MV-4-11 (cell line): ENCODE measurements at regions not wholly inside any gene's neighbourhood (a gene's known extent, or its start where the extent isn't known, plus 50 kb on each side); places are given as distances from the start of the nearest gene placed in this dataset.

Experiments used
- DNase-seq: peaks from one replicate; lab custom pipeline; 2025; lab: John Stamatoyannopoulos, UW

GRCh38 chr15:92224843-92225242, 168.8 kb upstream of the ST8SIA2 start:
- no peak for DNase-seq

DNA sequence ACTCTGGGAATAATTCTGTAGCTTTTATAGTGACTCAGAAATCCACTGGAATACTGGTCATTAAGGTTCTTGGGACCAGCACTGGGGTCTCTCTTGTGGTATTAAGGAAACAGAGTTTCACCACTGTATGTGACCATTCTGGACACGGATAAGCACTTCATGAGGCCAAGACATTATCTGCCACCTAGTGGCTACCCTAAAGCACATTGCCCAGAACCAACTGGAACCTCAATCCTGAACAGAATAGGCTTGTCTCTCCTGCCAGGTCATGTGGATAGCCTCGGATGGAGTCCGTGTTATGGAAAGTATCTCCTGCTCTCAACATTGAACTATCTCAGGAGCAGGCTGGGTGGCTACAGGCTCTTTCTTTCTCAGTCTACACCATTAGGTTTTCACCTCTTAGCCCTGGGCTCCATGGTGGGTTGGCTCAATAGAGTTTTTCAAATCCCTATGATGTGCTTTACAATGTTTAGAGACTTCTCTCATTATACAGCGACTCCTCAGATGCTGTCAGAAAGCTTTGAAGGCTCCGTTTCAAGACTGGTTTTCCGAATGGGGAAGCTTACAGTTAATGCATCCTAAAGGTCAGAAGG, 167.6 kb upstream of the ST8SIA2 start:
- no peak for DNase-seq

DNA sequence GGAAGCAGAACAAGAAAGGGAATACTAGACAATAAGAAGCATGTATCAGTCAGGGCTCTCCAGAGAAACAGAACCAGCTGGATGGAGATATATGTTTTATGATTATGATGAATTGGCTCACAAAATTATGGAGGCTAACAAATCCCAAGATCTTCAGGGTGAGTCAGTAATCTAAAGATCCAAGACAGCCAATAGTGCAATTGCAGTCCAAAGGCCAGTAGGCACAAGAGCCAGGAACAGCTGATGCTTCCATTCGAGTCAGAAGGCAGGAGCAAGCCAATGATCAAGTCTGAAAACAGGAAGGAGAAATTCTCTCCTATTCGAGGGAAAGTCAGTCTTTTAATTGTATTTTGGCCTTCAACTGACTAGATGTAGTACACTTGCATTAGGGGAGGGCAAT, 164.9 kb upstream of the ST8SIA2 start:
- DNase-seq = no peak

DNA sequence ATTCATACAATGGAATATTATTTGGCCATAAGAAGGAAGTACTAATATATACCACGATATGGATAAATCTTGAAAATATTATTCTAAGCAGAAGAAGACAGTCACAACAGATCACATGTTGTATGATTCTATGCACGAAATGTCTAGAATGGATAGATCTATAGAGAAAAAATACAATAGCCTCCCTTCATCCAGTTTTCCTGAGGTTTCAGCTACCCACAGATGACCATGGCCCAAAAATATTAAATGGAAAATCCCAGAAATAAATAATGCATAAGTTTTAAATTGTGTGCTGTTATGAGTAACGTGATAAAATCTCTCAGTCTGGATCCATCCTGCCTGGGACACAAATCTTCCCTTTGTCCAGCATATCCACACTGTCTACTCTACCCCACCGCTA, 162.2 kb upstream of the ST8SIA2 start:
- no peak for DNase-seq

DNA sequence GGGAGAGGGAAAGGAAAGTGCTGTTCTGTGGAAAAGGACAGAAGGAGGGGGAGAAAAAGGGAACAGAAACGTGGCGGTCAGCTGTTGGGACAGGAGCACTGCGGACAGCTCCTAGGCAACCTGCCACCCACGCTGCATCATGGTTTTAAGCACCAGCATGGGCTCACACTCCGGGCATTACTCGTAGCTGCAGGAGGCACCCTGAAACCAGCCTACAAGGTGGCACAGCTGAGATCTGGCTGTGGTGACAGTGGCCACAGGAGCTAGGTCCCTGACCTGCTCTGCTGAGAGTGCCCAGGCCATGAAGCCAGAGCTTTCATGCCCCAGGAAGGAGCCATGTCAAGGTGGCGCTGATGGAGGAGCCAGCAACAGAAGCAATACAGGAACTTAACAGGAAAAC, 161.4 kb upstream of the ST8SIA2 start:
- DNase-seq = peak; percentile 58

DNA sequence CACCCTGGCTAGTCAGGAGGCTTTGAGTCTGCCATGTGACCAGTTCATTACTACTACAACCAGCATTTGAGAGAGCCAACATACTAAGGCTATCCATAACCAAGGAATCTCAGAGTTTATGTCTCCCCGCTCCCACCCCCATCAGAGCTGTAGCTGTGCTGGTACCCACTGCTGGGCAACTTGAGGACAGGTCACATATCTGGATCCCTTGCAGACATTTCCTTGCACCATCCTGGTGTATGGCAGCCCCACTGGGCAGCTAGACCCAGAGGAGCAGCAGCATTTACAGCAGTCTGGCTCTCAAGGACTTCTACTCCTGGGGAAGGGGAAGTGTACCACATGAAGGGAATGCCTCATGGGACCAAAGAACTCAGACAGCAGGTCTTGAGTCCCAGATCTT, 160.8 kb upstream of the ST8SIA2 start:
- no peak for DNase-seq

DNA sequence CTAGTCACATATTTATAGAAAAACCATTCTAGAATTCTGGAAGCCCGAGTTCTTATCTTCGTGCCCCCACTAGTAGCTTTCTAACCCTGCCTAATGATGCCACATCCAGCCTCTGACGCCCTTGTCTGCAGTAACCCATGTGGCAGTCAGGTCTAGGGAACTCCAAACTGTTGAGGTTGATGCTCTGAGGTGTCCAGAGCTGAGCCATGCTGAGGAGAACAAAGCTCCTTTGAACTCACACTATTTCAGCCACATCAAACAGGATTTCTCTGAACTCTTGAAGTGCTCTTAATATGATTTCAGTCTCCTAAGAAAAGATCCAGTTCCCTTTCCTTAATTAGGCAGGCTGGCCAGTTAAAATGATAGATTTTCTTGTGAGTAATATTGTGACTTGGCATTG, 150.5 kb upstream of the ST8SIA2 start:
- DNase-seq = no peak

DNA sequence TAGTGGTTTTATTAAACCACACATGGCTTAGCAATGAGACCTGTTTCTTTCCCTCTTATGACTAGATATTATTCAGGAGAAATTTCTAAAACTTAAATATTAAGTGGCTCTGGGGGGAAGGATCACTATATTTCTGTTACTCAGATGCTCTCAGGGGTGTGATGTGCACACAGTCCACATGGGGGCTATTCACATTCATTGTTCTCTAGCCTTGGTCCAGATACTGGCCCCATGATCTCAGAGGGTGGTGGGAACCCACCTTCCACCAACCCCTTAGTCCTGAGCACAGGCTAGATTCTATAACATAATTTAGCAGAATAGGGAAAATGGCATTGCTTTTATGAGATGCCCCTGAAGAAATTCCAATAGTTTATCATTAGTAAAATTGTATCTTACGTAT, 149.0 kb upstream of the ST8SIA2 start:
- no peak for DNase-seq

GRCh38 chr15:92247649-92248242, 145.9 kb upstream of the ST8SIA2 start:
- no peak for DNase-seq

DNA sequence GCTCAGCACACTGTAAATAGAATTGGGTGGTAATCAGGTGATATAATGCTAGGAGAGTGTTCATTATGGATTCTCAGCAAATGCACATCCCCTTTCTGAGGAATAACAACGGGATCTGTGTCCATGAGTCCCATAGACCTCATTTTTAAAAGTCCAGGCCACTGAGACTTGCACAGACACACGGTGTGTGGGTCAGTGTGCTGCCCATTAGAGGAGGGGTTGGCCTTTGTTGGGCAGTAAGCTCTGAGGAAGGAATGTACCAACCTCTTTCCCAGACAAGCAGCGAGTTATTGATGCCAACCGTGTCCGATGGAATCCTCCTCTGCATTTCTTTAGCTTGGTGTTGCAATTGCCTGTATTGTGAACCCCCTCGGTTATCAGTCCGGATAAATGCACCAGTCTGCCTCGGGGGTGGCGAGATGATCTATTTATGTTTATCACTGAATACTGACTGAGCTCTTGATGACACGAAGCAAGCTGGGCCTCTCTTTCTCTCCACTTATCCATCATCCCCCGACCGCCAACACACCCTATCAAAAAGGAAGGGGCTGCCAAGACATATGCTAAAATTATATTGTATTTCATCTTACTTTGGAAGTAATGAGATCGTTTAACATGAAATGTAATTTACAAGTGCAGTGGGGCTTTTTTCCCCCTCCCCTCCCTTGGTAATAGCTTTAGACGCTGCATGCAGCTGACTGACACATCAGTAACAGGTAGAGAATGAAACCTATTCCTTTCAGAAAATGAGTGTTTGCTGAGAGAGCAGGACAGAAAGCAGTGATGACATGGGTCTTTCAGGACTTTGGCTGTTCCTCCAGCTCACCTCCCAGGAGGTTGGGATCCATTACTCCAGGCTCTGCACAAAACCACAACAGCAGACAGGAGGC, 126.6 kb upstream of the ST8SIA2 start:
- DNase-seq = no peak

- no peak for DNase-seq
Observed at GRCh38 chr15:92268900-92269299, 124.8 kb upstream of the ST8SIA2 start.

- no peak for DNase-seq
Observed at GRCh38 chr15:92271179-92271578, 122.5 kb upstream of the ST8SIA2 start.

DNA sequence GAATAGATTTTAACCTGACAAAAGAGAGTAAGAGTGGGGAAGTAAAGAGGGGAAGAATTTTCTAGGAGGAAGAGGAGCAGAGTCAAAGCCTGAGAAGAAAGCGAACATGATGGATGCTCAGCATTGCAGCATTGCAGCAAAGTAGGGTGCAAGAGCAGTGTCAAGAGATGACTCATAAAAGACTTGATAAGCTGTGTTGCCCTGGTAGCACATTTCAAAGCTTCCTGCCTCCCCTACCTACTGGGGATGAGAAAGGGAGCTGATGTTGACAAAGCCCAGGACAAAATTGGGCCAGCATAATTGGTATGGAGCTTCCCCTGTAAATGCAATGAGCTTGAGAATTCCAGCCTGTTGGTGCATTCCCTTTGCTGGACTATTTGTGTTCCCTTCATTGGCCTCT, 121.6 kb upstream of the ST8SIA2 start:
- no peak for DNase-seq

DNA sequence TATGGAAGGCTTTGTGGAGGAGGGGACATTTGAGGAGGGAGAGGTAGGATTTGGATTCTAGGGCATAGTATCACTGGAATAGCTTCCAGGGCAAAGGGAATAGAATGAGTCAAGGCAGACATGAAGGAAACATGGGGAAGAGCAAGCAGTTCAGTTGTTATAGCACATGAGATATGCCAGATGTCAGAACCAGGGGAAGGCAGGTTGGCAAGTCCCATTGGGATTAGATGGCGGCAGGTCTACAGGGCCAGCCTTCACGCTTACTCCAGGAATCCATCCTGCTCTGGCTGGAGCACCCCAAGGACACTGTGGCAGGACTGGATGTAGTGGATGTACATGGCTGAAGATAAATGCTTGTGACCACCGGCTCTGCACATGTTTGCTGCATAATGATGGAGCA, 120.4 kb upstream of the ST8SIA2 start:
- no peak for DNase-seq

DNA sequence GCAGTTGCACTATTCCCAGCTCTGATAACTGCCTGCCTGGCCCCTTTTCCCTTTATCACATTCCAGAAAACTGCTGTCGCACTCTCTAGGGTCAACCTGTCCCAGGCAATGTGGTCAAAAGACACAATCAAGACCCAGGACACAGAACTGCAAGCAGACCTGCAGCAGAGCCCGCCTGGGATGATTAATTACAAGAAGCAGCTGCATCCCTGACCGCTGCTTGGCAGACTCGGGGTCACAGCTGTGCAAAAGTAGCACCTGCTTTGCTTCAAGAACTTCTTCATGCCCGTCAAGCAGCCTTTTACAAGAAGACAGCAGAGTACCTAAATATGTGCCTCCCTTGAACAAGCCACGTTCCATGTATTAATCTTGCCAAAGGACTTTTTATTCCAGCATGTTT, 120.0 kb upstream of the ST8SIA2 start:
- DNase-seq = no peak

DNA sequence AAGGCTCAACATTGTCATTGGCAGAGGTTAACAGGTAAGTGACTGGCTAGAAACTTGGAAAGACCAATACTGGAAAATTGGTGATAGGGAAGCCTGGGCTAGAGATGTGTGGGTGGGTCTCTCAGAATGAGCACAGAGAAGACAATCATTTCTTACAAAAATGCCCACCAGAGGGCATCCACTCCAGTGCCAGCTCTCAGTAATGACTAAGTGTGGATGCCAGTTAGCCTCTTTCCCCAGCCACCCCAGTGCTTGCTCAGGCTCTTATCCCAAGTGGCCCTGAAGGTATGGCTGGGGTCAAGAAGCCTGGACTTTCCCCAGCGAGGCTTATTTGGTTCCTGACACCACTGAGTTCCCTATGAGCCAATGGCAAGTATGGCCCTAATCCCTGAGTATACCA, 115.9 kb upstream of the ST8SIA2 start:
- DNase-seq = peak; percentile 3

DNA sequence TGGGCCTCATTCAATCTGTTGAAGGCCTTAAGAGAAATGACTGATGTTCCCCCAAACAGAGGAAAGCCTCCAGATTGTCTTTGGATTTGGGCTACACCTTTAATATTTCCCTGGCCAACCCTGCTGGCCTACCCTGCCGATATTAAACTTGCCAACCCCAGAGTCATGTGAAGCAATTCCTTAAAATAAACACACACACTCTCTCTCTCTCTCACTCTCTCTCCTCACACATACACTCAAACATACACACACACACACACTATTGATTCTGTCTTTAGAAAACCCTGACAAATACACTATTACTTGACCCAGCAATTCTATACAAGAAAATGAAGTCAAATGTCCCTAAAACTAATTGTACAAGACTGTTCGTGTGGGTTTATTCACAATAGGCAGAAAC, 109.9 kb upstream of the ST8SIA2 start:
- DNase-seq = no peak

- DNase-seq = no peak
Observed at GRCh38 chr15:92288755-92289154, 104.9 kb upstream of the ST8SIA2 start.

GRCh38 chr15:92289733-92290132, 103.9 kb upstream of the ST8SIA2 start:
- no peak for DNase-seq

GRCh38 chr15:92290359-92290992, 103.2 kb upstream of the ST8SIA2 start:
- DNase-seq = no peak

DNA sequence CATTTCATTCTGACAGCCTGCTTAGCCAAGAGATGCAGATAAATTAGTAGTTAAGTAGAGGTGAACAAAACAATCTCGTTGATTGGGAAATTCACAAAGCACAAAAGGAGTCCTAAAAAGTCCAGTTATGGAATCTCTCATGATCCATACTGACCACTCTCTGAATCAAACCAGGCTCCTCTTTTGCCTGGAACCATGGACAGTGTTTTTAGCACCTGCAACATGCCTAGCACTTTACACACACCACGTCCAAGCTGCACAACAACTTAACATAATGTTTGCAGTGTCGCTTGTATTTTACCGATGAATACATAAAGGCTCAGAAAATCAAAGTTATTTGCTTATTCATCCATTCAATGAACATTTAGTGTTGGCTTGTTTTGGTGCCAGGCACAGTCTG, 101.8 kb upstream of the ST8SIA2 start:
- DNase-seq = no peak

DNA sequence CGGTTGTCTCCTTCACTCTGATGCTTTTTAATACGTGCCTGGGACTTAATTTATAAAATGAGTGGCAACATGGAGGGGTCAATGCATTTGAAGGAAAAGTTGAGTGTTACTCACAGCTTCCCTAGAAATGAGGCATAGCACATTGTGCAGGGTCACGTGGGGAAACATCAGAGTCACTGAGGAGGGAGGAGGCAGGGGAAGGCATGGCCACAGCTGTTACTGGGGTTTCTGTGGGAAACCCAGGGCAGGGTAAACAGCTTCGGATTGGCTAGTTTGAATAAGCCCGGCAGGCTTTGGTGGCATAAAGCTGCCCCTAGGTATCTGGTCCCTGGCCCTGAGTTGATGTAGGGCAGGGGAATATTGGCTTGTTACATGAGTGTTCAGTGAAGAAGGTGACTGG, 98.9 kb upstream of the ST8SIA2 start:
- DNase-seq = no peak
